H1 (cell line): ENCODE measurements at regions not wholly inside any gene's neighbourhood (a gene's known extent, or its start where the extent isn't known, plus 50 kb on each side); places are given as distances from the start of the nearest gene placed in this dataset.
A peak's percentile ranks its signal among the peaks of the same experiment; 100 is the strongest.

Experiments
- CTCF ChIA-PET: fragments of 300-600 bp; sonication (Branson Sonifier 250); formaldehyde crosslinking; loops from one replicate; lab custom pipeline; 2021; ENCODE audit not compliant: partially characterized antibody; lab: Charles Lee
- POLR2A ChIA-PET: fragments of 300-600 bp; sonication (Branson Sonifier 250); formaldehyde crosslinking; loops from one replicate; lab custom pipeline; 2021; ENCODE audit warnings: inconsistent platforms; ENCODE audit not compliant: partially characterized antibody; lab: Charles Lee
- DNase-seq, 2 experiments: peaks; one replicate each; pipeline versions ENCODE4 v3.0.0 to v3.0.0-alpha.2; 2010 to 2022; ENCODE audit warnings: low spot score in 2 of 2, low read depth in 1 of 2, mixed read lengths in 1 of 2
- FAIRE-seq: peaks from 2 replicates; lab custom pipeline; 2011; peaks lifted over from hg19 to GRCh38; lab: Jason Lieb, UNC
- H2AFZ ChIP-seq: 2 replicates; pipeline ENCODE4 v1.8.1; 2012; ENCODE audit warnings: low read length, inconsistent platforms
- H2AK5ac ChIP-seq: 2 replicates; pipeline ENCODE4 v1.6.1; 2013; ENCODE audit warnings: low read depth, low read length
- H2BK120ac ChIP-seq: replicated peaks from 2 replicates; pipeline ENCODE3; 2013; ENCODE audit warnings: low read depth, low read length, inconsistent platforms
- H2BK12ac ChIP-seq: 2 replicates; pipeline ENCODE4 v1.6.1; 2013; ENCODE audit warnings: low read depth, low read length
- H2BK15ac ChIP-seq: 2 replicates; pipeline ENCODE4 v1.6.1; 2013; ENCODE audit warnings: low read length
- H2BK20ac ChIP-seq: 2 replicates; pipeline ENCODE4 v1.6.1; 2013; ENCODE audit warnings: low read length
- H2BK5ac ChIP-seq: 2 replicates; pipeline ENCODE4 v1.6.1; 2013; ENCODE audit warnings: low read depth, low read length
- H3K14ac ChIP-seq: 2 replicates; pipeline ENCODE4 v1.6.1; 2013; ENCODE audit warnings: inconsistent platforms; ENCODE audit not compliant: insufficient read length
- H3K18ac ChIP-seq: 2 replicates; pipeline ENCODE4 v1.6.1; 2013; ENCODE audit warnings: low read length; ENCODE audit errors: extremely low read depth
- H3K23ac ChIP-seq: 2 replicates; pipeline ENCODE4 v1.6.1; 2013; ENCODE audit warnings: inconsistent platforms; ENCODE audit not compliant: insufficient read length
- H3K23me2 ChIP-seq: 2 replicates; pipeline ENCODE4 v1.6.1; 2013; ENCODE audit warnings: low read depth, low read length
- H3K27ac ChIP-seq: 2 replicates; pipeline ENCODE4 v1.6.1; 2011; ENCODE audit warnings: low read depth, low read length, inconsistent platforms
- H3K27me3 ChIP-seq, 4 experiments: replicated peaks in 1 of 4; 1 replicate in 1 of 4; 2 replicates in 3 of 4; pipeline versions ENCODE4 v1.6.1 to v1.8.1; 2011 to 2013; ENCODE audit warnings: low read length in 3 of 4, mild to moderate bottlenecking in 3 of 4, inconsistent platforms in 2 of 4, mixed read lengths in 2 of 4, moderate library complexity in 1 of 4; ENCODE audit not compliant: control insufficient read depth in 3 of 4, insufficient read depth in 3 of 4; ENCODE audit errors: extremely low read depth in 1 of 4
- H3K36me3 ChIP-seq, 4 experiments: 2 replicates each; pipeline versions ENCODE4 v1.6.1 to v1.8.1; 2011 to 2013; ENCODE audit warnings: mild to moderate bottlenecking in 4 of 4, low read length in 3 of 4, moderate library complexity in 2 of 4, control low read depth in 1 of 4, inconsistent platforms in 1 of 4; ENCODE audit not compliant: insufficient read depth in 4 of 4, control insufficient read depth in 2 of 4
- H3K4ac ChIP-seq: replicated peaks from 2 replicates; pipeline ENCODE3; 2013; ENCODE audit warnings: low read length, low read depth, mixed read lengths, inconsistent platforms; ENCODE audit not compliant: insufficient read length
- H3K4me1 ChIP-seq, 4 experiments: replicated peaks in 1 of 4; 1 replicate in 1 of 4; 2 replicates in 3 of 4; pipeline versions ENCODE4 v1.6.1 to v1.8.1; 2011 to 2013; ENCODE audit warnings: low read length in 3 of 4, inconsistent platforms in 2 of 4, mixed read lengths in 1 of 4; ENCODE audit not compliant: insufficient read depth in 4 of 4, control insufficient read depth in 3 of 4
- H3K4me2 ChIP-seq, 2 experiments: 2 replicates each; pipeline versions ENCODE4 v1.6.1 to v1.8.1; 2011 to 2013; ENCODE audit warnings: low read depth in 2 of 2, low read length in 2 of 2, control low read depth in 1 of 2, inconsistent platforms in 1 of 2, mild to moderate bottlenecking in 1 of 2; ENCODE audit not compliant: insufficient read depth in 1 of 2
- H3K4me3 ChIP-seq, 4 experiments: fragments of 200-600, 300-600 bp in 1 of 4; sonication (generic), shearing (Covaris generic), sonication (Bioruptor Twin) in 1 of 4; 2 replicates each; pipeline versions ENCODE4 v1.5.1 to v1.8.1; 2011 to 2016; ENCODE audit warnings: low read length in 4 of 4, low read depth in 3 of 4, control low read depth in 2 of 4, inconsistent platforms in 2 of 4, mild to moderate bottlenecking in 2 of 4, mixed read lengths in 1 of 4, moderate library complexity in 1 of 4; ENCODE audit not compliant: insufficient read depth in 2 of 4; ENCODE audit errors: extremely low read depth in 1 of 4
- H3K56ac ChIP-seq: replicated peaks from 2 replicates; pipeline ENCODE3; 2013; ENCODE audit warnings: low read depth, mild to moderate bottlenecking, mixed read lengths, low read length, inconsistent platforms; ENCODE audit not compliant: insufficient read length
- H3K79me1 ChIP-seq: 2 replicates; pipeline ENCODE4 v1.6.1; 2013; ENCODE audit warnings: low read depth, low read length, control low read depth
- H3K79me2 ChIP-seq, 2 experiments: 2 replicates each; pipeline versions ENCODE4 v1.6.1 to v1.8.1; 2012 to 2013; ENCODE audit warnings: low read length in 2 of 2, mild to moderate bottlenecking in 2 of 2, inconsistent platforms in 1 of 2; ENCODE audit not compliant: insufficient read depth in 2 of 2, control insufficient read depth in 1 of 2
- H3K9ac ChIP-seq, 4 experiments: replicated peaks in 1 of 4; 1 replicate in 1 of 4; 2 replicates in 3 of 4; pipeline versions ENCODE4 v1.6.1 to v1.8.1; 2011 to 2013; ENCODE audit warnings: low read depth in 3 of 4, low read length in 3 of 4, control low read depth in 2 of 4, mild to moderate bottlenecking in 2 of 4, moderate library complexity in 2 of 4, inconsistent platforms in 1 of 4; ENCODE audit errors: extremely low read depth in 1 of 4
- H3K9me3 ChIP-seq, 2 experiments: 2 replicates each; pipeline versions ENCODE4 v1.6.1 to v1.8.1; 2012 to 2013; ENCODE audit warnings: mild to moderate bottlenecking in 2 of 2, moderate library complexity in 2 of 2, control low read depth in 1 of 2, inconsistent platforms in 1 of 2, low read depth in 1 of 2, low read length in 1 of 2, mixed read lengths in 1 of 2; ENCODE audit not compliant: insufficient read depth in 2 of 2
- H4K20me1 ChIP-seq, 2 experiments: replicated peaks in 1 of 2; 2 replicates each; pipeline versions ENCODE3 to v1.8.1; 2011 to 2013; ENCODE audit warnings: inconsistent platforms in 2 of 2, low read length in 2 of 2, mild to moderate bottlenecking in 1 of 2; ENCODE audit not compliant: insufficient read depth in 2 of 2, control insufficient read depth in 1 of 2
- H4K5ac ChIP-seq: 2 replicates; pipeline ENCODE4 v1.6.1; 2013; ENCODE audit warnings: low read length, low read depth, mixed read lengths, inconsistent platforms; ENCODE audit not compliant: insufficient read length
- H4K8ac ChIP-seq: 2 replicates; pipeline ENCODE4 v1.8.0; 2013; ENCODE audit warnings: mild to moderate bottlenecking, moderate library complexity, low read length, inconsistent platforms; ENCODE audit not compliant: insufficient read depth; ENCODE audit errors: extremely low read depth
- H4K91ac ChIP-seq: replicated peaks from 2 replicates; pipeline ENCODE3; 2013; ENCODE audit warnings: low read length, mixed read lengths, inconsistent platforms; ENCODE audit not compliant: insufficient read length
- BRCA1 ChIP-seq: IDR thresholded peaks from 2 replicates; pipeline ENCODE4 v1.6.1; 2012; ENCODE audit warnings: low read depth, low read length, improper control_type of control experiment
- CHD1 ChIP-seq: IDR thresholded peaks from 2 replicates; pipeline ENCODE4 v1.6.1; 2012; ENCODE audit warnings: low read depth, low read length, improper control_type of control experiment
- CREB1 ChIP-seq: IDR thresholded peaks from 2 replicates; pipeline ENCODE4 v1.6.1; 2012; ENCODE audit warnings: inconsistent platforms
- CTBP2 ChIP-seq: IDR thresholded peaks from 2 replicates; pipeline ENCODE4 v1.7.0; 2011; ENCODE audit warnings: borderline replicate concordance, mild to moderate bottlenecking, moderate library complexity, mixed read lengths, low read length; ENCODE audit not compliant: insufficient read depth, insufficient read length
- HDAC2 ChIP-seq, 2 experiments: fragments of 300-600 bp in 1 of 2; sonication (generic) in 1 of 2; IDR thresholded peaks; 2 replicates each; pipeline ENCODE4 v1.6.1; 2011 to 2012; ENCODE audit warnings: low read depth in 2 of 2, low read length in 2 of 2, mild to moderate bottlenecking in 2 of 2, moderate library complexity in 2 of 2, borderline replicate concordance in 1 of 2, inconsistent platforms in 1 of 2
- PHF8 ChIP-seq: fragments of 200-600 bp; sonication (generic); conservative IDR thresholded peaks from 2 replicates; pipeline ENCODE4 v1.7.1; 2012; ENCODE audit warnings: low read depth, mild to moderate bottlenecking, inconsistent platforms, low read length, moderate library complexity
- POLR2A ChIP-seq, 2 experiments: IDR thresholded peaks; 1 replicate in 1 of 2; 2 replicates in 1 of 2; pipeline ENCODE4 v1.6.1; 2011; ENCODE audit warnings: low read depth in 2 of 2, low read length in 2 of 2, mild to moderate bottlenecking in 2 of 2; ENCODE audit errors: control extremely low read depth in 1 of 2
- RXRA ChIP-seq: IDR thresholded peaks from 2 replicates; pipeline ENCODE4 v1.6.1; 2011; ENCODE audit warnings: low read depth, mild to moderate bottlenecking, low read length, moderate library complexity; ENCODE audit not compliant: insufficient read depth
- SUZ12 ChIP-seq: fragments of 200-600 bp; sonication (generic); IDR thresholded peaks from 2 replicates; pipeline ENCODE4 v1.6.1; 2012; ENCODE audit warnings: mild to moderate bottlenecking, inconsistent platforms, low read length, moderate library complexity, mixed read lengths
- USF2 ChIP-seq: IDR thresholded peaks from 2 replicates; pipeline ENCODE4 v1.6.1; 2011; ENCODE audit warnings: low read length, improper control_type of control experiment
- WGBS, 2 experiments: shearing (Covaris generic) in 1 of 2; methylation state at CpG; one replicate each; pipeline versions ENCODE4 v1.1.6 to v1.1.7; 2013 to 2015; ENCODE audit warnings: low lambda C conversion rate in 2 of 2, mixed read lengths in 2 of 2, inconsistent platforms in 1 of 2, low coverage in 1 of 2, missing lambda C conversion rate in 1 of 2; ENCODE audit not compliant: insufficient replicate concordance in 2 of 2, insufficient coverage in 1 of 2, insufficient read length in 1 of 2; ENCODE audit errors: extremely low coverage in 1 of 2, missing lambda C conversion rate in 1 of 2; 5-methylcytosine and 5-hydroxymethylcytosine counted together

DNA sequence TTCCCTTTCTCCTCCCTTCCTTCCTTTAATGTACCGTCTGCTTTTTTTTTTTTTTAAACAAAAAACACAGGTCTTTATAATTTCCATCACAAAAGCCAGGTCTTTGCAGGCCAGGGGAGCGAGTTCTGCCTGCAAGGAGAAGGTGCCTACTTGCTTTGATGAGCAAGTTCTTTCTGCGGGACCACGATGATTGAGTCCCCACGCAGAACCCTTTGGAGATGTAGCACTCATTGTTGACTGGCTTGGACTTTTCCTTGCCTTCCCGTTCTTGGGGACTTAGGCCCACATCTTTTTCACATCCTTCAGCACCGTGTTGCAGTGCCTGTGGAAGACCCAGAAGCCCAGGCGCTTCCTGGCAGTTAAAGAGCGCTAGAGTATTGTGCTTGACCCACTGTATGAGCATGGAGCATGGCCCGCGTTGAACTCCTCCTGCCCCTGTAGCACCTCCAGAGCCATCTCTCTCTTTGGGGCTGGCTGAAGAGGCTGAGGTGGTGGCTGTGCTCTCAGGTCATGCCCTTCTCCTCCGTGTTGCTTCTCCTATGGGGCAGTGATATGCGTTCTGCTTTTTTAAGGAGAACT lies 177.6 kb downstream of the EXOC5 start:
- peak overlapping the region; percentile 42; the same call in 1 of the 2 replicates for H2AFZ ChIP-seq
- FAIRE-seq = no peak
- H3K79me2 ChIP-seq = no peaks in the 10 kb centered on the region

More for the DNA sequence above, 177.6 kb downstream of the EXOC5 start:
- Histone ChIP-seq H3K23ac (no peak overlapping the region), H4K91ac (no peak overlapping the region), H2BK20ac (peak overlapping the region; percentile 29; the same call in 1 of the 2 replicates), H3K4me2 (peak overlapping the region; percentile 30 to 53; a peak in 3 of 4 replicates), H3K4me1 (peaks cover 0 to 12% (median 4%) of the 10 kb centered on the region in 4 experiments; a peak in 6 of 7 replicates), H3K9ac (no peak overlapping the region), H3K79me1 (no peaks in the 10 kb centered on the region), H3K27me3 (no peaks in the 10 kb centered on the region)
- 76% methylated on average over 12 of the region's 13 CpGs; no CpG with 5 or more reads in 1 of the 2 experiments for WGBS, 2 experiments
- POLR2A ChIA-PET = no interaction called here
- no peak for TF ChIP-seq CHD1
- no peak for TF ChIP-seq POLR2A (IDR thresholded peaks at IDR 0.05; ENCODE audit: control extremely low read depth in 1 of 2, low read depth in 2 of 2, low read length in 2 of 2)
- no peak for TF ChIP-seq HDAC2 (IDR thresholded peaks at IDR 0.05; ENCODE audit: borderline replicate concordance in 1 of 2, low read depth in 2 of 2, low read length in 2 of 2)
- TF ChIP-seq BRCA1 = no peak
- TF ChIP-seq PHF8 = no peak
- TF ChIP-seq RXRA = no peak
- no peak for TF ChIP-seq SUZ12
- no peak for TF ChIP-seq CREB1
- TF ChIP-seq USF2 = no peak
- TF ChIP-seq CTBP2 = no peak
- TF ChIP-seq, all 59 proteins: peak for 0
- no peak overlapping the region; the same call in 1 of the 2 replicates for H2BK5ac ChIP-seq
- 0 out of 2 replicates have a peak overlapping the region, but pooled peaks have one; percentile 51 for H4K8ac ChIP-seq
- peaks cover 3 to 5% of the 10 kb centered on the region in 2 experiments; a peak in 2 of 4 replicates for H3K9me3 ChIP-seq
- no peak overlapping the region for H2BK12ac ChIP-seq
- H2BK120ac ChIP-seq = no peak overlapping the region
- CTCF ChIA-PET = no interaction called here
- no peak overlapping the region; the same call in 1 of the 2 replicates for H2AK5ac ChIP-seq
- H4K5ac ChIP-seq = no peak overlapping the region
- DNase-seq = no peak
- no peak overlapping the region for H3K4ac ChIP-seq
- H3K18ac ChIP-seq = 0 out of 2 replicates have a peak overlapping the region, but pooled peaks have one; percentile 1
- no peak overlapping the region for H3K56ac ChIP-seq
- no peak overlapping the region for H3K4me3 ChIP-seq
- H4K20me1 ChIP-seq = no peaks in the 10 kb centered on the region
- H3K27ac ChIP-seq = no peak overlapping the region
- no peak overlapping the region for H3K14ac ChIP-seq
- H3K36me3 ChIP-seq = 0 out of 8 replicates have a peak, but pooled peaks cover 0 to 4% (median 0%) of the 10 kb centered on the region in 4 experiments
- H3K23me2 ChIP-seq = no peaks in the 10 kb centered on the region
- no peak overlapping the region for H2BK15ac ChIP-seq
